ENCODE measurements at regions not wholly inside any gene's neighbourhood (a gene's known extent, or its start where the extent isn't known, plus 50 kb on each side); places are given as distances from the start of the nearest gene placed in this dataset.

DNA sequence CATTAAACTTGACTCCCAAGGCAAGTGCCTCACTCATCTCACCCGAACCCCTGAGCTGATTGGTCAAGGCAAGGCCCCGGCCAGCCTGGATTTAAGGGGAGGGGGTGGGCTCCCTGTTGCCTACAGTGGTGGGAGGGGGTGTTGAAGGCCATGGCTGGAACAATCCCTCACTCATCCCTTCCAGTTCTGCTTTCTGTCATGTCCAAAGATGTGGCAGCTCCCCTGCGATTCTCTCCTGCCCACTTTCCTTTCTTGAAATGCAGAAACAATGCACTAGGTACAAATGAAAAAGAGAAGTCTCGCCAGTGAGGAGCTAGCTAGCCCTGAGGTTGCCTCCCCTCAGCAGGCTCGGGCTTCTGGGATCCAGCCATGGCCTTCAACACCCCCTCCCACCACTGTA lies 240.9 kb downstream of the SYK start:
- DNase-seq = no peak

GRCh38 chr9:91043056-91043810 lies 241.6 kb downstream of the SYK start:
- no peak for DNase-seq

- no peak for DNase-seq
Measured at GRCh38 chr9:91043811-91044175, 242.2 kb downstream of the SYK start.

GRCh38 chr9:91044354-91044753 lies 242.7 kb downstream of the SYK start:
- no peak for DNase-seq

DNA sequence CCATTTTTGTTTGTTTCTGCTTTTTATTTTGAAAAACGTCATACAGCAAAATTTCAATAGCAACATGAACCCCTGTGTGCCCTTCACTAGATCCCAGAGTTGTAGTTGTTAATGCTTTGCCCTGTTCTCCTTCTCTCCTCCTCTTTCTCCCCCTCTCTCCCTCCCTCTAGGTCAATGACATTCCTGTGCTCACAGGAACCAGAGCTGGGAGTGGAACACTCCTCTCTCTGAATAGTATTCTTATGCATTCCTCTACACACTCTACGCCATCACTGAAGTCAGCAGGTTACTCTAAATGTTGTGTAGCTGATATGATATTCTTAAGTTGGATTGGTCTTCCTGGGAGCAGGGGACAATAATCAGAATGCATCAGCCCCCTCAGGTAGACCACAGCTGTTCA lies 243.4 kb downstream of the SYK start:
- DNase-seq = no peak

DNA sequence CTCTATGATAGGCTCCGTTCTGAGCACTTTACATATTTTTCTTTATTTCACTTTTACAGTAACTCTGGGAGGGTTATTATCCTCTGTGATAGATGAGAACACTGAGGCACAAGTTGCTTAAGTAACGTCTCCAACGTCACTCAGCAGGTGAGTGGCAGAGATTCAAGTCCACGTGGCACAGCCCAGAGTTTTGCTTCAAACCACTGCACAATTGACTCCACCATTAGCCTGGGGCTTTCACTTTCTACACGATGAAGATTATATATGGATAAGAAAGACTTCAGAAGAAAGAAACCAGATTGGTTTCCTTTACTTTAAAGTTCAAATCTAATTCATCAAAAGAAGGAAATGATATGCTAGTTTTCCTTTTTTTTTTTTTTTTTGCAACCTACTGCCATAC lies 245.9 kb downstream of the SYK start:
- DNase-seq = no peak

- DNase-seq = no peak
Measured at GRCh38 chr9:91047993-91048607, 246.5 kb downstream of the SYK start.

DNA sequence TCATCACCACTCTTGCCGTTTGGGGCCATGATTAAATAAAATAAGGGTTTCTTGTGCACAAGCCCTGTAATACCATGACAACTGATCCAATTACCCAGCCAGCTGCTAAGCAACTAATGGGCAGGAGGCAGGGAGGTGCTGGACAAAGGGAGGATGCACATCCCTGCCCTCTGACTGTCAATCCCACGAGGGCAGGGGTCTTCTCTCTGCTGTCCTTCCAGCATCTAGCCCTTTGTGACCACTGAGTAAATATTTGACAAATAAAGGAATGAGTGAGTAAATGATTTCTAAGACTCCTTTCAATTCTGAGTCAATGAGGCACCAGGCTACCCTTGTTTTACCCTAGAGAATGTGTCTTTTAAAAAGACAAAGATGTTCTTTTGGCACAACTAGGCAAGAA lies 247.1 kb downstream of the SYK start:
- DNase-seq = no peak

- DNase-seq = no peak
Measured at GRCh38 chr9:91053824-91054223, 252.2 kb downstream of the SYK start.

DNA sequence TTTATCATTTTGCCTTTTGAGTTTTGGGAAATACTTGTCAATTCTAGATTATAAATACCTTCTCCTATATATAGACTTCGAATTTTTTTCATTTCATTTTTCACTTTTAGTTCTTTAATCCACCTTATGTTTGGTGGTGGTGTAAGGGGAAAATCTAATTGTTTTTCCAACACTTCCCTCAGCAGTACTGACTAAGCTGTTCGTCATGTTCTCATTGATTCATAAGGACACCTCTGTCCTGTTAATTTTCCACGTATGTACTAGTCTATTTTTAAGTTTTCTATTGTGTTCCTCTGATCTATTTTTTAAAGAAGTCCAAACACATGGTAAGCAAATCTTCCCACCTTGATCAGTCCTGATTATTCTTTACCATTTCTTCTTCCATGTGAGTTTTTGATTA lies 254.2 kb downstream of the SYK start:
- DNase-seq = no peak

GRCh38 chr9:91056486-91056885 lies 254.9 kb downstream of the SYK start:
- no peak for DNase-seq

DNA sequence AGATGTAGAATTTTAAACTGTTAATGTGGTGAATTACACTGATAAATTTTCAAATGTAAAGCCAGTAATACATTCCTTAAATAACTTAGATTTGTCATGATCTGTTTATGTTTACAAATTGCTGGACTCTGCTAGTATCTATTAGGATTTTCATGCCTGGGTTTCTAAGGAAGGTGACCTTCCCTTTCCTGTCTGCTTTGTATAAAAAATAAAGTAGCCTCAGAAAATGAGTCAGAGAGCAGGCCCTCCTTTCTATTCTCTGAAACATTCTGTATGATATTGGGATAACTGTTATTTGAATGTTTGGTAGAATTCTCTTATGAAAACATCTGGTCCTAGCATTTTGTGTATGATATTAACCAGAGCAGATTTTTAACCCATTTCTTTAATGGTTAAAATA lies 255.3 kb downstream of the SYK start:
- DNase-seq = peak; percentile 9

GRCh38 chr9:91059713-91060112 lies 258.1 kb downstream of the SYK start:
- no peak for DNase-seq

DNA sequence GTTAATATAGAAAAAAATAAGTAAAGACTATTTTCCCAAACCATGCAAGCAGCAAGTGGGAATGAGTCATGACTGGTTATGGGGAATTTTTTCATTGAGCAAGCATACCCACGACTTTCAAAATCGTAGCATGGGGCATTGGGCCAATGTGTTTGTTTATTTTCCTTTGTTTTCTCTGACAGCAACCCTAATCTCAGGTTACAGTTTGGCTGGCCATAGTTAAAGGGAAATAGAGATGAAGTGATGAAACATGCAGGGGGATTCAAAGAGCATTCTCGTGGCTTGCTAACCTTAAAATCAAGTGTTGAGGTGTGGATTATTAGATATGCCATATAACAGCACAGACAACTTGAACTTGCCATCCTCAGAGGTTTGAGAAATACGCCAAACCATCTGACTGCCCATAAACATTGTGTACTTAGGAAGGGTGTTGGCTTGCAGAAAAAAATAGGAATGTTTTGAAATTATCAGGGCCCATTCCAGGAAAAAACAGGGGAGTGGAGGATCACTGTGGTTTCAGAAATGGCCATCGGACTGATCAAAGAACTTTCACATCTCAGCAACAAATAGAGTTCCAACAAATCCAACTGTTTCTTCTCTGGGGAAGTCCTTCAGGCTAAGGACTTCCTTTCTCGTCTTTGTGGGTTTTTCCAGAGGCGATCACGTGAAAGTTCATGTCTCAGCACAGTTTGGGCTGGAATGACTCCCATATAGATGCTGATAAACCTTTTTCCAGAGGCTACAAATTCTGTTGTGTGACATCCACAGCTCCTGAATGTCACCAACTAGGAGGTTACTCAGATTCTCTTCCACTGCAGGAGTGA lies 259.1 kb downstream of the SYK start:
- DNase-seq = peak; percentile 79

DNA sequence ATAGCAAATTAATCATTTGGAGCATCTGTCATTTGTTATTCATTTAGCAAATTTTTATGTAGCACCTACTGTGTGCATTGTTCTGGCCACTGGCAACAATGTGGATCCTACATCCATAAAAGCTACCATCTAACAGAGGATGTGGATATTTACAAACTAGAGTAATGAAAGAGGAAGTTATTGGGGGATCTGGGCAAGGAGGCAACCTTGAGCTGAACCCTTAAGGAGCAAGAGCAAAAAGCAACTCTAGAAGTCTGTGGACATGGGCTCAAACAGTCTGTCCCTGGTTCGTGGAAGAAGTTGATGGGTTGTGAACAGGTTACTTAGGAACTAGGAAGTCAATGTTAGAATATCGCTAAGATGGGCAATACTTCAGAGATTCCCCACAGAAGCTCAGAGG lies 259.9 kb downstream of the SYK start:
- DNase-seq = no peak

DNA sequence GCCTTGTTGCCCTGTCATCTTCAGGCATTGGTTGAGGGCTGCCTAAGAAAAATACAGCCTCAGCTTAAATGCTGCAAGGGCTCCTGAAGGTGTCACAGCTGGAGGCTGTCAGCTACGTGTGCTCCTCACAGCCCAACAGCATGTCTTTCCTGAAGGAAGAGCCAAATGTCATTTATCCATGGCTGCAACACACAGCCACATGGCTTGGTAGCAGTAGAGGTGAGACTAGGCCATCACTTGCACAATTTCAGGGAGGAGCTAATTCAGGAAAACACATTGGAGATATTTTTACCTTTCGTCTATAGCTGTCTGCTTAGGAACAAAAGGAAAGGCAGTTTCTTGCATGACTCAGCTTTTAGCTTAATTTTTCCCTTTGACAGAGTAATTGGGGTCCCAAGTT lies 260.7 kb downstream of the SYK start:
- DNase-seq = no peak

GRCh38 chr9:91063471-91063870 lies 261.9 kb downstream of the SYK start:
- DNase-seq = no peak

- DNase-seq = no peak
Measured at GRCh38 chr9:91065231-91066041, 263.8 kb downstream of the SYK start.

- no peak for DNase-seq
Measured at GRCh38 chr9:91066042-91066415, 264.4 kb downstream of the SYK start.

DNA sequence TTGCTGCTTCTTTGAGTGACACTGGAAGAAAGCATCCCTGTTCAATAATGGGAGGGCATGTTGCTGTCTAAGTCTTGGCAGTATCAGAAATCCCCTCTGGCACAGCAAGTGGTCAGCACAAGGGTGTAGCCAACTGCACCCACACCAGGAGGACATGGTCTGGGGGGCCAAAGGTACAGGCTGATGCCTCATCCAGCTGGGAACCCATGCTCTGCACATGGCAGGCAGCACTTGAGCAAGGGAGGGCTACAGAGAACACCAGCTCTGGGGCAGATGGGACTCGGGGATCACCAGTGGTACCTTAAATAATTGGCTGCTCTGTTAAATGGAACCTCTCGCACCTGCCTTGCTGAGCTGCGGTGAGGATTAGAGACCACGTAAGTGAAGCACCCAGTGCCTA lies 265.2 kb downstream of the SYK start:
- no peak for DNase-seq

- DNase-seq = no peak
Measured at GRCh38 chr9:91067306-91067860, 265.8 kb downstream of the SYK start.

DNA sequence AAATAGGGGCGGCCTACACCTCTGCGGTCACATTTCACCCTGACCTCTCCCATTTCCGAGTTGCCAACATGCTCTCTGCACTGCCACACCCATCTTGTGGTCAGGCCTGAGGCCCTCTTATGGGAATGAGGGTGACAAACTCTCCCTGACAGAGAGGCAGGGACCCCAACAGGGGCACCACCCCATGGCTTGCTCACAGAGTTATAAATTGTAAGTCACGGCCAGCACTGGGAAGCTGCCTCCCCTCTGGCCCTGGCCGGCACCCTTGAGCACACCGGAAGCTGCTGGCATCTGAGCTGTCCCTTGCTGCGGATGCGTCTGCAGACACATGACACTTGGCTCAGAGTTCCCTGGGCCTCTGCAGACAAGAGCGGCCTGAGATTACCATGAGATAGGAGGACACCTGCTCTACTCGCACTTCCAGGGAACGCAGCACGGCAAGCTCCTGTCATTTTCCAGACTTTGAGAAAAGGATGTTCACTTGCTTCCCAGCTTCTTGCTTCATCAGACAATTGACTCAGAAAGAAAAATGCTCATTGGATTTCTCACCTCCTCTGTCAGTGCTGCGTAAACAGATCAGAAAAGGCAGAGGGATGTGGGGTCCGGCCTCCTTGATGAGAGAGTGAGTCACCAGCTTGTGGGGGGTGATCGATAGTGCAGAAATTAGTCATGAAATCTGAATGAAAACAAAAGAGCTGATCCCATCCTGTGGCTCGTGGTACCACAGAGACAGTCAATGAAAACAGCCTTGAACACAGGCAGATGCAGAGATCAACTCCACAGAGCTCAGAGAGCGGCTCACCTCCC lies 269.8 kb downstream of the SYK start:
- no peak for DNase-seq

Data from DMS53 (cell line).